ENCODE measurements at regions not wholly inside any gene's neighbourhood (a gene's known extent, or its start where the extent isn't known, plus 50 kb on each side); places are given as distances from the start of the nearest gene placed in this dataset.

GRCh38 chr17:45679426-45679825, 104.7 kb upstream of the CRHR1 start:
- Mint-ChIP-seq H3K27me3 (peaks cover 8% of the 10 kb centered on the region), H3K9me3 (no peaks in the 10 kb centered on the region), H3K36me3 (ENCODE audit: low read depth) (no peaks in the 10 kb centered on the region), H3K4me1 (ENCODE audit: low read depth) (no peaks in the 10 kb centered on the region), H3K4me3 (no peak overlapping the region), H3K27ac (no peak overlapping the region)
- no peak for TF ChIP-seq CTCF (IDR thresholded peaks at IDR 0.05)
- ChIA-PET CTCF (interaction anchor here (1.7 kb wide), 1 partner anchor 39 kb away, joined by 4 read pairs; no protein-coding TSS in a partner anchor), POLR2A (no interaction called here)
- ATAC-seq: no peak
- no peak for DNase-seq
- intact Hi-C loops (cut with micrococcal nuclease): no loop called here

GRCh38 chr17:45680360-45680759, 103.8 kb upstream of the CRHR1 start:
- no peak overlapping the region for H3K27ac Mint-ChIP-seq
- ChIA-PET CTCF (interaction anchor here (1.0 to 1.7 kb wide), 2 partner anchors 40 to 101 kb away, joined by 3 to 4 read pairs; no protein-coding TSS in a partner anchor), POLR2A (interaction anchor here (1.2 kb wide), 1 partner anchor 90 kb away, joined by 3 read pairs; no protein-coding TSS in a partner anchor)
- DNase-seq (no peak), ATAC-seq (no peak)
- H3K4me3 Mint-ChIP-seq: no peak overlapping the region
- intact Hi-C loops (cut with micrococcal nuclease): no loop called here
- no peaks in the 10 kb centered on the region for H3K4me1 Mint-ChIP-seq (ENCODE audit: low read depth)
- H3K36me3 Mint-ChIP-seq (ENCODE audit: low read depth): no peaks in the 10 kb centered on the region
- TF ChIP-seq CTCF (IDR thresholded peaks at IDR 0.05): no peak
- H3K27me3 Mint-ChIP-seq: peaks cover 11% of the 10 kb centered on the region
- H3K9me3 Mint-ChIP-seq: no peaks in the 10 kb centered on the region

- no peak overlapping the region for H3K4me3 Mint-ChIP-seq
- H3K27me3 Mint-ChIP-seq: peaks cover 11% of the 10 kb centered on the region
- CTCF ChIA-PET: interaction anchor here (1.0 to 1.2 kb wide), 2 partner anchors 39 to 150 kb away, joined by 3 read pairs; no protein-coding TSS in a partner anchor
- H3K9me3 Mint-ChIP-seq: no peaks in the 10 kb centered on the region
- intact Hi-C loops (cut with micrococcal nuclease): no loop called here
- no peaks in the 10 kb centered on the region for H3K4me1 Mint-ChIP-seq (ENCODE audit: low read depth)
- POLR2A ChIA-PET: interaction anchor here (1.0 kb wide), 1 partner anchor 51 kb away, joined by 3 read pairs; no protein-coding TSS in a partner anchor
- ATAC-seq: no peak
- no peak for TF ChIP-seq CTCF (IDR thresholded peaks at IDR 0.05)
- H3K36me3 Mint-ChIP-seq (ENCODE audit: low read depth): no peaks in the 10 kb centered on the region
- H3K27ac Mint-ChIP-seq: no peak overlapping the region
- DNase-seq: no peak
These were observed 102.4 kb upstream of the CRHR1 start for GRCh38 chr17:45681706-45682105.

- intact Hi-C loops (cut with micrococcal nuclease): no loop called here
- Mint-ChIP-seq H3K27me3 (peaks cover 25% of the 10 kb centered on the region), H3K36me3 (ENCODE audit: low read depth) (no peaks in the 10 kb centered on the region), H3K27ac (no peak overlapping the region), H3K4me1 (ENCODE audit: low read depth) (no peaks in the 10 kb centered on the region), H3K4me3 (no peak overlapping the region), H3K9me3 (no peaks in the 10 kb centered on the region)
- POLR2A ChIA-PET: no interaction called here
- ATAC-seq (no peak), DNase-seq (no peak)
- CTCF ChIA-PET: interaction anchor here (1.1 kb wide), 1 partner anchor 9 kb away, joined by 3 read pairs; no protein-coding TSS in a partner anchor
- no peak for TF ChIP-seq CTCF (IDR thresholded peaks at IDR 0.05)
These were observed 97.9 kb upstream of the CRHR1 start for GRCh38 chr17:45686250-45686649.

GRCh38 chr17:45687594-45687993, 96.5 kb upstream of the CRHR1 start:
- no peak overlapping the region for H3K4me3 Mint-ChIP-seq
- POLR2A ChIA-PET: no interaction called here
- H3K27me3 Mint-ChIP-seq: peaks cover 22% of the 10 kb centered on the region
- DNase-seq (no peak), ATAC-seq (no peak)
- no peaks in the 10 kb centered on the region for H3K9me3 Mint-ChIP-seq
- no peaks in the 10 kb centered on the region for H3K4me1 Mint-ChIP-seq (ENCODE audit: low read depth)
- H3K27ac Mint-ChIP-seq: no peak overlapping the region
- CTCF ChIA-PET: interaction anchor here (0.7 kb wide), 1 partner anchor 144 kb away, joined by 3 read pairs; no protein-coding TSS in a partner anchor
- no peak for TF ChIP-seq CTCF (IDR thresholded peaks at IDR 0.05)
- intact Hi-C loops (cut with micrococcal nuclease): no loop called here
- no peaks in the 10 kb centered on the region for H3K36me3 Mint-ChIP-seq (ENCODE audit: low read depth)
